ENCODE measurements at regions not wholly inside any gene's neighbourhood (a gene's known extent, or its start where the extent isn't known, plus 50 kb on each side); places are given as distances from the start of the nearest gene placed in this dataset.

DNA sequence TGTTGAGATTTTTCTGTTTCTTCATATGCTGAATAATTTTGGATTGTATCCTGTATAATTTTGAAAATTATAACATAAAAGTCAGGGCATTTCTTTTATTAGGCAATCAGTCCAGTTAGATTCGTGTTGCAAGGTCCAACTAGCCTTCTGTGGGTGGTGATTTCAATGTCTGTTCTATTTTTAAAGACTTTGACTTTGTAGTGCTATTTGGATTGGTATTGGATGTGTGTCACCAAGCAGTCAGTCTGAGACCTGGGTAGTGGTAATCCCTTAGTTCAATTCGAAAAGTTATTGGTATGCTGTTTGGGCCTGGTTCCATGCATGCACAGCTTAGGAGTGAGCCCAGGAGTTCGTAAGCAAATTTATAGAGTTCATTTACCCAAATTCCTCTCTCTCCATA, 82.2 kb downstream of the EPDR1 start:
- FAIRE-seq: no peak

DNA sequence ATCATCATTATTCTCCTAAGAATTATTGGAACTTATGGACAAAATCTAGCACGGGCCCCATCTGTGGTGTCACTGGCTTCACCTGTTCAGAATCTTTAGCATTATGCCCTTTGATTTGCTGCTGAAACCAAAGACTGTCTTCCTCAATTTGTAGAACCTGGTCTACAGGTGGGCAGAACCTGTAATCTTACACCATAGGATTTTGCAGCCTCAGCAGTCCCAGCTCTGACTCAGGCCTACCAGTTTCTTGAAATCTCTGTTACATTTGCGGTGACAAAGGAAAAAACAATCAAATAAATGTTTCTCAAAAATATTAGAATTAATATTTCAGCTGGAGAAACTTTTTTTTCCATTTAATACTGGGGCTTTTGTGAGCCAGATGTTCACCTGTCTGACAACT, 86.1 kb downstream of the EPDR1 start:
- FAIRE-seq: no peak

DNA sequence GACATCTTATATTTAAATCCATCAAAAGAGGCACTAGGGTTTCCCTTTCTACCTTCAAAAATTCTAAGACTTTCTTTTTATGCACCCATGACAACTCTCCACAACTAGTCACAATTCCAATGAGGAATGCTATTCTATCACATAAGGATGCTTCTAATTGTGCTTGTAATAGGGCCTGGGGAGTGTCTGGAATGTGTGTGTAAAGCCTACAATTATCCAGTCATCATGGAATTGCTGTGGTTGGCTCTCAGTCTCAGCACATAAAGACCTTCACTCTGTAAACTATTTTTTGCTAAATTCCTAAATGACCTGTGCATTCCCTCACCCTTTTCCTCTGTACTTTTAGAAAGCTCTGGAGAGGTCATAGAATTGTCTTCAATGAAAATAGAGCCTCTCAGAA, 86.7 kb downstream of the EPDR1 start:
- no peak for FAIRE-seq

DNA sequence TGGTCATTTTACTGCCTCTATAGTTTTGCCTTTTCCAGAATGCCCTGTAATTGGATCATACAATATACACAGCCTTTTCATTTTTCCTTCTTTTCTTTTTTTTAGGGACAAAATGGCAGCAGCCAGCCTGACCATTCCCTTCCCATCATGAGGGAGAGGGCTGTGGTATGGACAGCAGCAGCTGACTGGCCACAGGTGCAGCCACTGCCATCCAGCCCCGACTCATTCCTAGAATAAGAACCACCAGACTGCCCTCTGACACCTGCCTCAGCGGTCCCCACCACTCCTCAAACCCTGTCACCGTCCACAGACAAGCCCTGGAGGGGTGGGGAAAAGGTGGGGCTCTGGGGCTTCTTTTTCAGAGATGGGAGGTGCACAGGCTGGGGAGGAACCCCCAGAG, 92.8 kb downstream of the EPDR1 start:
- FAIRE-seq: no peak

DNA sequence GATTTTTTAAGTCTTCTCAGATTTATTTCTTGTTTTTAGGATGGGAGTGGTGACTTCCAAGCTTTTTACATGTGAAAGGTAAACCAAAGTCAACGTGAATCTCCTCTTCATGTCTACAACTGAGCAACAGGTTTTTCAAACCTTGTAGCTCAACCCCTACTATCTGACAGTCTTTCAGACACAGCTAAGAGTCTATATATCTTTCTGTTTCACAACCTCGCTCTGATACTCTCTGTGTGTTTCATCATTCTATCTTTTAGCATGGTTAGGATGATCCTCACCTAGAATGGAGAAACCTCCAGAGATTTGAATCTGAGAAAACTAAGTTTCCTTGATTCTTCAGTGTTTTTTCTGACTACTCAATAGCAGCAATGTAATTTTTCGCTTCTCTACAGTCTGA, 96.1 kb downstream of the EPDR1 start:
- FAIRE-seq: no peak

DNA sequence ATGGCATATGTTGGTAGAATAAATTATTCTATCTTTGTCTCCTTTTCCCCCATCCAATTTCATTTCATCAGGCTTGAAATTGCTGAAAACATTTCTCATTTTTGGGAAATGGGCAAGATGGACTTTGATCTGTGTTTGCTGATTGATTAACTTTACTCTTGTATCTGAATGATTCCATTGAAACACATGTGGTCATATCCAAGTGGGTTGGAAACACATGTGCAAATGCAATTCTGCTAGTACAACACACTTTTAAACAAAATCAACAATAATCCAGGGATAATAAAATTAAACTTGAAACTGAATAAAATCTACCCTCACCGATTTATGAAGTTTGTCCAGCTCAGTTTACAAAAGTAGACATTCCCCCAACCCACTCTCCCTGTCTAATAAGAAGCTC, 96.9 kb downstream of the EPDR1 start:
- FAIRE-seq: no peak

DNA sequence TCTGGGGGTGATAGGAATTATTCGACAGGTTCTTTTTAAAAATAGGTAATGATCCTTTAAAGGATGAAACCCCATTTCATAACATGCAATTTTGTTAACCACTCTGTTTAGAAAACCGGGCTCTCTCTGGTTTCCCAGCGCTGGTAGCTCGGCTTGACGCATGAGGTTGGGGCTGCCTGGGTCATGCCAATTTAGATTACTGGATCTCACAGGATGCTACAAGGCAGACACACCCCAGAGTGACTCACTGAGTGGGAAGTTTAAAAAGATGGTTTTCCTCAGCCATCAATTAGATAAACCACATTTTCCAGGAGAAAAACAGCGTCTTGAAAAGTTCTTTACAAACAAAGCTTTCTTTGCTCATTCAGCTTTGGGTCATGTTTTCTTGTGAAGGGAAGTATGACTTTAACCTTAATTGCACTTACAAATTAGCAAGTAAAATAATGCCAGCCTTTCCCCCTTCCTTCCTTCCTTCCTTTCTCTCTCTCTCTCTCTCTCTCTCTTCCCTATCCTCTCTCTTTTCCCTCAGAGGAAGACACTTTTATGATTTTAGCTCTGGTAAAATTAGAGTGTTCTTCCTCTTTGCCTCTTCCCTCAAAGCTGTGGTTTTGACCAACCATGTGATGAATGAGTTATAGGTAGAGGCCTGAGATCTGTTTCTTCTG, 99.8 kb downstream of the EPDR1 start:
- no peak for FAIRE-seq

DNA sequence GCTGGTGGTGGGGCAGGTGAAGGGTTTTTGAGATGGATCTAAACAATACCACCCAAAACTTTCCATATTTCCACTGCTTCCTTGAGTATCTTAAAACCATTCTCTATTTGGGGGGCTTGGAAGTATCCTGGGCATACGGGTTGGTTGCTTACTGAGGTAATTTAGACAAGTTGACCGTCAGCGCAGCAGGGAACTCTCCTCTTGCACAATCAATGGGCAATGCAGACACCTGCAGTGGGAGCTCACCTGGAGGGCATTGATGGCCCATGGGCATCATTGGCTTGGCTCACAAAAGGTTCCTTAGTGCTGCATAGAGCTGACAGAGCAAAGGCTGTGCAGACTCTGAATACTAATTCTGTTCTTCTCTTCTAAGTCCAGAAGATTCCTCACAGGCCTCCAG, 101.5 kb downstream of the EPDR1 start:
- FAIRE-seq: no peak

DNA sequence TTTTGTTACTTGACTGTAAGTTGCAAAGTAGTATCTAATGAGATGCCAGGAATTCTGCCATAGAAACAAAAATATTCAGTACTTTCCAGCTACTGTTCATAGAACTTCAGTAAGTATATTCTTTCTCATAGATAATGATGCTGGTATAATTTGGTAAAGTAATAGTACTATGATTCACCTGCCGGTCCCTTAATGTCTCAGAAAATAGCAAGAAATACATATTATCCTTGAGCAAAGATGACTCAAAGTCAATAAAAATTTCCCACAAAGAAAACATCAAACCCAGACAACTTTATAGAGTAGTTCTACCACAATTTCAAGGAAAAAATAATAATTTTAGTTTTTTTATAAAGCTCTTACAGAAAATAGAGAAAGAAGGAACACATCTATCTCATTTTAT, 105.4 kb downstream of the EPDR1 start:
- no peak for FAIRE-seq

DNA sequence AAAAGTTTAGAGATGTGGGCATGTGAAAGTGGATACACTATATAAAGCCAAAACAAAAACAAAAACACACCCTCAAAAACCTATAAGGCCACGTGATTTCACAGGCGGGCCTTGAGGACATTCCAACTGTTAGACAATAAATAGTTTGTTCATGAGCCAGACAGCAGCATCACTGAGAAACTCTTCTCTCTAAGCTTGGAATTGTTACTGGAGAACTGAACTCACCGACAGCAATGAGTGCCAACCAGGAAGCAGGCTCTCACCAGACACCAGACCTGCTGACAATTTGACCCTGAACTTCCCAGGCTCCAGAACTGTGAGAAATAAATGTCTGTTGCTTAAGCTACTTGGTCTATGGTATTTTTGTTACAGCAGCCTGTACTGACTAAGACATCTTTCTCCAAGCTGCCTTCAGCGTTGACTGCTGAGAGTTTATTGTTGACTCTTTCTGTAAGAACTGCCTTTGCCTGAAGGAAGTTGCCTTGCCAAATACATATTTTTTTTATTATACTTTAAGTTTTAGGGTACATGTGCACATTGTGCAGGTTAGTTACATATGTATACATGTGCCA, 107.5 kb downstream of the EPDR1 start:
- no peak for FAIRE-seq

DNA sequence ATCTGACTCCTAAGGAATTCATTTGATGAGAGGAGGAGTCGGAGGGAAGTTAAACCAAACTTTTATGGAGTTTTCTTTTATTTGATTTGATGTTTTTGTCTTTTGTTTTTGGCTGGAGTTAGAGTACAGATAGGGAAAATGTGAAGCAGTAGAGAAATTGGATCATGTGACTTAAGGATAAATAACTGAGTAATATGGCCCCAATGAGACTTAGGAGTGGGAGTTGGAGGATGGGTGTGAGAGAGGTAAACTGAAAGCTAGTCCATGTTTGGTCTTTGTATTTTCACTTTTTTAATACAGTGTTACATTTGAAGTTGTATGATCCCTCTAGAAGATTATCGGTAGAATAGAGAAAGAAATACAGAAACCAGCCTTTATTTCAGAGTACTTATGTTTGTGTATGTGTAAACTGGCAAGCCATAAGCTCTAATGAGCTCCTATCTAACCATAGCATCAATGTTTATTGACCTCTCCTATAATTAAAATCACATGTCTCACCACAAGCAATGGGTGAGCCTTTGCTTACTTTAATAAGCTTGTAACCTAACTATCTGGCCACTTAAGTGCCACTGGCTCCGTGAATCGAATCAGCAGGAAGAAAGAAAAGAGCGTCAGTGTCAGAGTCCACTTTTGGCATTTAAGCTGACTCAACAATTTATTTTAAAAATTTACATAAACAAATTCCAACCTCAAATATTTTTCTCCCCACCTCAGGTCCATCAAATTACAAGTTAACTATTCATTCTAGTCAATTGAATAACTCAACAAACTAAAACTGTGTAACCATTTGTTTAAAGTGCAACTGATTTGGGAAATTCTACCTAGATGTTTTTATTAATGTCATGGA, 113.8 kb downstream of the EPDR1 start:
- FAIRE-seq: no peak

DNA sequence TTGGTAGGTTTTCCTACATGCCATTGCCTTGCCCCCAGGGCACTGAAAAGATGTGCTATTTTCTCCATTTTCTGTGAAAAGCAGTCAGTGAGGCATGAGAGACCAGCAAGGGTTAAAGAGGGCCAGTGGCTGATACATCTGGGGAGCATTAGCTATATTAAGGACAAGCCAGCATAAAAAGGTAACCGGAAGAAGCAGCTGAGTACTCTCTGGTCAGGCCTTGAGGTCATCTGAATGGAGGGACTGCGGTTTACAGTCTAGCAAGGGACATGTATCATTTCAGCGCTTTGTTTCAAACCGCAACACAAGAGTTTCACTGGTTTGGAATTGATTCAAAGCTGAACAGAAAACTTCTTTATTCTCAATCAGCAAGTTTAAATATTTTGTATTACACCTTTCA, 120.4 kb downstream of the EPDR1 start:
- FAIRE-seq: no peak

DNA sequence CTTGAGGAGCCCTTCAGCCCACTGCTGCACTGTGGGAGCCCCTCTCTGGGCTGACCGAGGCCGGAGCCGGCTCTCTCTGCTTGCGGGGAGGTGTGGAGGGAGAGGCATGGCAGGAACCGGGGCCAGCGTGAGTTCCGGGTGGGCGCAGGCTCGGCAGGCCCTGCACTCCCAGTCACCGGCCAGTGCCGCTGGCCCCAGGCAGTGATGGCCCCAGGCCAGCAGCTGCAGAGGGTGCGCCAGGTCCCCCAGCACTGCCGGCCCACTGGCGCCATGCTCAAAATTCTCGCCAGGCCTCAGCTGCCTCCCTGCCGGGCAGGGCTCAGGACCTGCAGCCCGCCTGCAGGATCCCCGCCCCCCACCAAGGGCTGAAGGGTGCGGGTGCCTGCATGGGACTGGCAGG, 128.4 kb upstream of the STARD3NL start:
- FAIRE-seq: no peak

DNA sequence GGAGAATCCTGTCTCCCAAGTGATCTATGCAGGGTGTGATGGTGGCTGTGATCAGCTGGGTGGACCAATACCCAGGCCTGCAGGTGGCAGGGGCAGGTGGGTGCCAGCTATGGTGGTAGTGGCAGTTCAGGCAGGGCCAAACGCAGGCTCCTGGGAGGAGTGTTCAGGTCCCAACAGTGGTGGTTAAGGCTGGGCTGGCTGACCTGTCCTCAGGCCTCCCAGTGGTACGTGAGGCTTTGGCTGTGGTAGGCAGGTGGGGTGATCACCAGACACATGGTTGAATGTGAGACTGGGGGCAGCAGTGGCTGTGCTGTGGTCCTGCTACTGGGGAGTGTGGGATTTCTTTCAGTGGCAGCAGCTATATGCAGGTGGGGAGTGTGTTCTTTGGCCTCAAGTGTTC, 126.7 kb upstream of the STARD3NL start:
- FAIRE-seq: no peak

DNA sequence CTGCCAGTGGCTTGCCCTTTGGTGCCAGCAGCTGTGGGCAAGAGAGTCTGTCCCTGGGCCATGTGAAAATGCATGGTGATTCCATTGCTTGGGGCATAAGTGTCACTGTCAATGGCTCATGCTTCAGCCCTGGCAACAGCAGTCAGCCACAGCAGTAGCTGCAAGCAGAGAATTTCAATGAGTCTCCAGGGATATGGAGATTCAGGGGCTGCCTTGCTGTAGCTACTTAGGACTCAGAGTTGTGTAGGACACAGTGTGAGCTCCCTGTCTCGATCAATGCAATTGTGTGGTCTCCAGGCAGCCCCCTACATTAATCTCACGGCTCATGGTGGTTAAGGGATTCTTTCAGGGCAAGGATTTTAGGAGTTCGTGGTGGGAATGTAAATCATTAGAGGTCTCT, 126.3 kb upstream of the STARD3NL start:
- no peak for FAIRE-seq

DNA sequence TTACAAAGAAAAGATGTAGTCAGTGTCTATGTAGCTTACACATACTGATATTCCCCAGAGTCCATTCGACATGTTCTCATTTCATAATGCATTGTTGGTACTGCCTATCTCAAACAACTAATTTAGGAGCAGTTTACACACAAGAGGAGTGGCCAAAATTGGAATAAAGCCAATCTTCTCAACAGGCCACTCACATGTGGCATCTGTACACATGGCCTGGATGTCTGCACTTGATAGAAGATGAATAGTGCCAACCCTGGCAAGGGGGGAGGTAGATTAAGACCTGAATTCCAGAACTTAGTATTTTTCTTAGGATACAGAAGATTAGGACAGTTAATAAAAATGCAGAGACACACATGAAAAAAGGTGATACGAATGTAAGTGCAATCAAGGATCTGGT, 125.3 kb upstream of the STARD3NL start:
- FAIRE-seq: no peak

DNA sequence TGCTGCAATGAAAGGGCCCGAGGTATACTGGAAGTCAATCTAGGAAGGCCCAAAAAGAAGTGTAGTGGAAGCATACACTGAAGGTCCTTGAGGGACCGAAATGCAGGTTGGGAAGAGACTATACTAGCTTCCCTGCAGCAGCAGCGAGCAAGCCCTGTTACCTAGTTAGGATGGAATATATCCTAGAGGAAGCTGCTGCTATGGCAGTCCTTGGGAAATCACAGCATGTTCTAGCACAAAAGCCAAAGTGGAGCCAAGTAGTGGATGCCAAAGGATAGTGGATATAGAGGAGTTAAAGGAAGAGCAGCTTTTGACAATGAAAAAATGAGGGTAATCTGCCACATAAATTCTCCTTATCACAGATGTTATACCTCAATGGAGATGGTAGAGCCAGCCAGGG, 123.8 kb upstream of the STARD3NL start:
- no peak for FAIRE-seq

DNA sequence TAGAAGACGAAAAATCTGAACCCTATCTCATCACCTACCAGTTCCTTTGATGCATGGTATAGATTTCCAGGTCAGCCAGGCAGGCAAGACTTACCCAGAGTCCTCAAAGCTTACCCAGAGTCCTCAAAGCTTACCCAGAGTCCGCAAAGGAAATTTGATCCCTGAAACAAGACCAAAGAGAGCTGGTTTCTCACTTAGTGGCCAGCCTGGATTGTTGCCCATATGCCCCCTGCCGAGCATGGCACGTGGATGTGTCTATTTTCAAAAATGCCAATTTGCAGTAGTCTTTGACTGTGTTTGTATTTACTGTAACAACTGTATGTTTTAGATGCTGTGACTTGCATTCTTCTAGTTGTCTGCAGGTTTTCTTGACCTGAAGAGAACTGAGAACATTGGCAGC, 120.2 kb upstream of the STARD3NL start:
- FAIRE-seq: no peak

DNA sequence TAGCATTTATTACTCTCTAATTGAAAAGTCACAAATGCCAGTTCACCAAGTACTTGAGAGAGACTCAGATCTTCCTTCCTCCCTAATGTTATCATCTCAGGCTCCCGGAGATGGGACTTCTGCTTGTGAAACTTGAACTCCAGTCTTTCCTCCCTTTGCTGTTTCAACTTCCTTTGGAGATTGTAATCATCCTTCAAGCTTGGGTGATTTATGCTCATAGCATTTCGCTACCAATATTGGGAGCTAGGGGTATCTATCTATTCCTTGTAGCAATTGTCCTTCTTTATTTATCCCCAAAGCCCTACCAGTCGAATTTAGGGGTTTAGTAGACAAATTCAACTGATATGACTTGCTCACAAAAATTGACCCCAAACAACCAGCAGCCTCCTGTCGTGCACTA, 117.9 kb upstream of the STARD3NL start:
- FAIRE-seq: no peak

DNA sequence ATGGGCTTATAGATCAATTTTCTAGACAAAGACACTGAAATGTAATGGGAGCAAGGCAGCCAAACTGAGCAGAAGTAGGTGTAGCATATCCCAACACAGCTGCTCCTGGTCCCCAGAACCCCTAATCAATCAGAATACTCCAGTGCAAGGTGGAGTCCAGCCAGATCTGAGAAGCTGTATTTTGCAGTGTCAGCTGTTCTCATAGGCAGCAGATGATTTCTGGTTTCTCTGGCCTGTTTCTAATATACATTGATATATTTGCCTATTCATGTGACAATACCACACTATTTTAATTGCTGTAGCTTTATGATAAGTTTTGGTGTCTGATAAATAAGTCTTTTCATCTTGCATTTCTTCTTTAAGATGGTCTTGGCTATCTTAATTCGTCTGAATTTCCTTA, 117.4 kb upstream of the STARD3NL start:
- no peak for FAIRE-seq

DNA sequence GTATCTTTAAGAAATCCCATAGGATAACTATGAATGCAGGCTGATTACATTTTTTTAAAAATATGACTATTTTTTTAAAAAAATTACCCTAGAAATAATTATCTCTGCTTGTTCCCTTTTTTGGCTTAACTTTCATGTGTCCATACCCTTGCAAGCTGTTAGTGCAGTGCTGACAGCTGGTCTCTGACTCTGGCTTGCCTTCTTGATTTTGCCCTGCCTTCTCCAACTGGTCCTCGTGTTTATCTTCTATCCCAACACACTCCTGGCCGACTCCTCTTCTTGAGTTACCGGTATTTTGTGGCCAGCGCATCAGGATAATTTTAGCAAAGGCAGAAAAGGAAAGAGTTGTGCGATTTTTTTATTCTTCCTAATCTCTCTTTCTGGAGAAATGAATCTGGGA, 111.7 kb upstream of the STARD3NL start:
- FAIRE-seq: no peak

DNA sequence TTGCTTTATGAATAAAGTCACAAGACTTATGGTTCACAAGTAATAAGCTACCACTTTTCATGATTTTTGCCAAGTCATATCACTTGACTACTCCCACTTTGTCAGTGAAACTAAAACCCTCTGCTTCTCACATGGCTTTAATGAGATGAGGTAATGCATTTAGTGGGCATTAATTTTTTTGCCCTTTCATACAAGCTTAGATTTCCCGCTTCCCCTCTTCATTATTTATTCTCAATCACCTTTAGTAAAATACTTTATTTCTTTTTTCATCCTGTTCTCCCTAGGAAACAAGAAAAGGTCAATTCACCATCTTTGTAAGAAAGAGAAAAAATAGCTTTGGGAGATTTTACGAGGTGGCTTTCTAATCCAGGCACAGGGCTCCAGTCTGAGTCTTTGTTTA, 109.6 kb upstream of the STARD3NL start:
- no peak for FAIRE-seq

DNA sequence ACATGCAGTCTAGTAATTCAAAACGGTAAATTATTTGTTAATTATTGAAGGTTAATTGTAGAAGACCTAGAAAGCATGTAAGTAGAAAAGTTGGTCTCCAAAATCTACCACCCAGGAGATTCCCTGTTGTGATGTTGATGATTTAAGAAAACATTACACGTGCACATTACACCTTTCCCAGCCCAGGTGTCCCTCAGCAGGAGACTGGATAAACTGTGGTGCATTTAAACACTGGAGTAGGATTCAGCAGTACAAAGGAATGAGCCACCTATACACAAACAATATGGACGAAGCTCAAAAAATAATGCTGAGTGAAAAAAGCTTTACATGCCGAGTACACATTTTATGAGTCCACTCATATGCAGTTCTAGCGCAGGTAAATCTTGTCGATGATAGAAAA, 109.0 kb upstream of the STARD3NL start:
- no peak for FAIRE-seq

DNA sequence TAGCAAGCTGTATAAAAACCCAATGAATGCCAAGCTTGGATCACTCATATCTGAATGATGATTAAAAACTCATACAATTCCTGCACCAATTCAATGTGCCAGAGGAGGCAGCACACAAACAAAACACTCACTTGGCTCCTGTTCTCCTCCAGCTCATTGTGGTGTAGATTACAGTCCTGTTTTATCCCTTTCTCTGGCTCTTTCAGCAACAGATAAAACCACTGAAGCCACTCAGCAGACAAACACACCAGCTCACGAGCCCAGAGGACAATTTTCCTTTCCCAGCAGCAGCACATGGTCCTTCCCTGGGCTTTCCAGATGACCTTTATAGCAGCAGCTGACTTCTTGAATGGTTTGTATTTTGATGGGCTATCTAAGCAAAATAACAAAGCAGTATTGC, 107.3 kb upstream of the STARD3NL start:
- no peak for FAIRE-seq

DNA sequence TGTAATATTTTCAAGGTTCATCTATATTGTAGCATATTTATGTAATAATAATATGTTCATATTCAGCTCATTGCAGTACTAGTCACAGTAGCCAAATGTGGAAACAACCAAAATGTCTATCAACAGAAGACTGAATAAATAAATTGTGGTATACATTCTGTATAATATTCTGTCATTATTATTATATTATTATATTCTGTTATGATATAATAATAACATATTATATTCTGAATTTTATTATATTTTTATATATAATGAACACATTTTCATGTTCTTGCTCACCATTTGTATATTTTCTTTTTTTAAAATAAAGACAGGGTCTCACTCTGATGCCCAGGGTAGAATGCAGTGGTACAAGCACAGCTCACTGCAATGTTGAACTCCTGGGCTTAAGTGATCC, 91.2 kb upstream of the STARD3NL start:
- FAIRE-seq: peak; percentile 30
